PC-3 (cell line): ENCODE measurements at regions not wholly inside any gene's neighbourhood (a gene's known extent, or its start where the extent isn't known, plus 50 kb on each side); places are given as distances from the start of the nearest gene placed in this dataset.

Source experiments
- ATAC-seq: fragments of 200-7000 bp; cut with Tn5 transposase; 2 replicates; pipeline ENCODE4 v1.9.1; 2020; ENCODE audit warnings: mild to moderate bottlenecking, moderate library complexity
- BruUV-seq: library from RNA; stranded (reverse); fragments of 400-500 nt; replicated peaks from 2 replicates; lab custom pipeline; 2021; lab: Mats Ljungman, UMichigan
- CTCF ChIA-PET: fragments of 300-600 bp; sonication (Branson Sonifier 250); formaldehyde crosslinking; loops from one replicate; lab custom pipeline; 2022; ENCODE audit warnings: antibody characterized with exemption; lab: Charles Lee
- POLR2A ChIA-PET: fragments of 300-600 bp; sonication (Branson Sonifier 250); formaldehyde crosslinking; loops from one replicate; lab custom pipeline; 2022; ENCODE audit warnings: antibody characterized with exemption; ENCODE audit not compliant: unreplicated experiment; lab: Charles Lee
- DNase-seq: peaks from one replicate; pipeline ENCODE4 v3.0.0-alpha.2; 2015
- H2AFZ ChIP-seq: fragments of 300-600 bp; sonication (generic); 2 replicates; pipeline ENCODE4 v1.6.0; 2016; ENCODE audit warnings: antibody characterized with exemption, low read length
- H3F3A ChIP-seq: fragments of 300-600 bp; sonication (generic); one replicate; pipeline ENCODE4 v1.6.0; 2017; ENCODE audit warnings: antibody characterized with exemption, low read length, control low read depth, mild to moderate bottlenecking; ENCODE audit not compliant: unreplicated experiment
- H3K27ac ChIP-seq: fragments of 300-600 bp; sonication (generic); 2 replicates; pipeline ENCODE4 v1.5.1; 2016; ENCODE audit warnings: mild to moderate bottlenecking, low read length
- H3K27me3 ChIP-seq: fragments of 300-600 bp; sonication (generic); 2 replicates; pipeline ENCODE4 v1.6.1; 2016; ENCODE audit warnings: low read length, mixed read lengths
- H3K36me3 ChIP-seq: fragments of 300-600 bp; sonication (generic); 2 replicates; pipeline ENCODE4 v1.6.1; 2016; ENCODE audit warnings: low read depth, mixed run types, low read length, mixed read lengths
- H3K4me1 ChIP-seq: fragments of 300-600 bp; sonication (generic); 2 replicates; pipeline ENCODE4 v1.5.1; 2016; ENCODE audit warnings: low read length; ENCODE audit not compliant: insufficient read depth
- H3K4me2 ChIP-seq: fragments of 300-600 bp; sonication (generic); 2 replicates; pipeline ENCODE4 v1.6.0; 2016; ENCODE audit warnings: low read length
- H3K4me3 ChIP-seq: fragments of 300-600 bp; sonication (generic); 2 replicates; pipeline ENCODE4 v1.5.1; 2016; ENCODE audit warnings: mild to moderate bottlenecking, low read length, mixed read lengths
- H3K79me2 ChIP-seq: fragments of 300-600 bp; sonication (generic); 2 replicates; pipeline ENCODE4 v1.6.1; 2017; ENCODE audit warnings: low read length, mixed read lengths
- H3K9ac ChIP-seq: fragments of 300-600 bp; sonication (generic); 2 replicates; pipeline ENCODE4 v1.6.0; 2016; ENCODE audit warnings: mild to moderate bottlenecking, low read length
- H3K9me2 ChIP-seq: fragments of 300-600 bp; sonication (generic); replicated peaks from 2 replicates; pipeline ENCODE4 v1.6.1; 2016; ENCODE audit warnings: mixed run types, low read length, mixed read lengths
- H3K9me3 ChIP-seq: fragments of 300-600 bp; sonication (generic); 2 replicates; pipeline ENCODE4 v1.6.1; 2016; ENCODE audit warnings: low read length, mixed read lengths
- H4K20me1 ChIP-seq: fragments of 300-600 bp; sonication (generic); 2 replicates; pipeline ENCODE4 v1.6.1; 2016; ENCODE audit warnings: low read length, mixed read lengths
- EZH2 ChIP-seq: fragments of 300-600 bp; sonication (generic); IDR thresholded peaks from one replicate; pipeline ENCODE4 v1.6.1; 2017; ENCODE audit warnings: antibody characterized with exemption, mild to moderate bottlenecking, low read length; ENCODE audit not compliant: unreplicated experiment
- EZH2phosphoT487 ChIP-seq: fragments of 300-600 bp; sonication (generic); IDR thresholded peaks from 2 replicates; pipeline ENCODE4 v1.6.1; 2018; ENCODE audit warnings: mild to moderate bottlenecking, antibody characterized with exemption, low read length, borderline replicate concordance
- intact Hi-C: fragments of 100-400 bp; cut with micrococcal nuclease; formaldehyde crosslinking; loops from 2 replicates; pipeline ENCODE4 v1.9.0; 2023
- TF ChIP-seq, protein P1 (sequence below): fragments of 300-600 bp; sonication (generic); conservative IDR thresholded peaks from 2 replicates; pipeline ENCODE4 v1.5.1; 2017; ENCODE audit warnings: antibody characterized with exemption, low read depth, mild to moderate bottlenecking, low read length

DNA sequence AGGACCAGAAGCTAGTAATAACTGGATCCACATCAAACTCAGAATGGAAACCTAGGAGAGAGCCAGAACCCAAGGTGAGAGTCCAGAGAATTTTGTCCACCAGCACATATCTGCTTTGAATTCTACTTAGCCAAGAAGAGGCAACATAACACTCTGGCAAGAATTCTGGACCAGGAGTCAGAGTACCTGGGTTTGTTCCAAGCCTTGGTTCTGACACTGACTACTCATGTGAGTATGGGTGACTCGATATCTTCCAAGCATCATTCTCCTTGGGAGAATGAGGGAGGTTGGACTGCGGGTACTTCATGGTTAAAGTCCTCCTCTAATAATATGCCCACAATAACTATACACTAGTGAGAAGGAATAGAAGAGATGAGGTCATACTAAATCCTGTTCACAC is 144.0 kb upstream of the JADE1 start:
- DNase-seq (no peak), ATAC-seq (no peak)
- no peak overlapping the region for H2AFZ ChIP-seq
- H3K4me2 ChIP-seq: no peak overlapping the region
- H3K27me3 ChIP-seq: no peaks in the 10 kb centered on the region
- intact Hi-C loops: no loop called here
- no peaks in the 10 kb centered on the region for H3K4me1 ChIP-seq
- no TSS peak for BruUV-seq
- H3K36me3 ChIP-seq: no peaks in the 10 kb centered on the region
- H3K9ac ChIP-seq: no peak overlapping the region
- H3K9me3 ChIP-seq: no peaks in the 10 kb centered on the region
- no peaks in the 10 kb centered on the region for H3K79me2 ChIP-seq
- TF ChIP-seq EZH2 (no peak), EZH2phosphoT487 (no peak)
- TF ChIP-seq, protein P1, sequence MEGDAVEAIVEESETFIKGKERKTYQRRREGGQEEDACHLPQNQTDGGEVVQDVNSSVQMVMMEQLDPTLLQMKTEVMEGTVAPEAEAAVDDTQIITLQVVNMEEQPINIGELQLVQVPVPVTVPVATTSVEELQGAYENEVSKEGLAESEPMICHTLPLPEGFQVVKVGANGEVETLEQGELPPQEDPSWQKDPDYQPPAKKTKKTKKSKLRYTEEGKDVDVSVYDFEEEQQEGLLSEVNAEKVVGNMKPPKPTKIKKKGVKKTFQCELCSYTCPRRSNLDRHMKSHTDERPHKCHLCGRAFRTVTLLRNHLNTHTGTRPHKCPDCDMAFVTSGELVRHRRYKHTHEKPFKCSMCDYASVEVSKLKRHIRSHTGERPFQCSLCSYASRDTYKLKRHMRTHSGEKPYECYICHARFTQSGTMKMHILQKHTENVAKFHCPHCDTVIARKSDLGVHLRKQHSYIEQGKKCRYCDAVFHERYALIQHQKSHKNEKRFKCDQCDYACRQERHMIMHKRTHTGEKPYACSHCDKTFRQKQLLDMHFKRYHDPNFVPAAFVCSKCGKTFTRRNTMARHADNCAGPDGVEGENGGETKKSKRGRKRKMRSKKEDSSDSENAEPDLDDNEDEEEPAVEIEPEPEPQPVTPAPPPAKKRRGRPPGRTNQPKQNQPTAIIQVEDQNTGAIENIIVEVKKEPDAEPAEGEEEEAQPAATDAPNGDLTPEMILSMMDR: no peak
- no peaks in the 10 kb centered on the region for H3F3A ChIP-seq
- no peaks in the 10 kb centered on the region for H4K20me1 ChIP-seq
- CTCF ChIA-PET: no interaction called here
- no peak overlapping the region for H3K4me3 ChIP-seq
- POLR2A ChIA-PET: no interaction called here
- no peak overlapping the region for H3K27ac ChIP-seq
- H3K9me2 ChIP-seq: no peaks in the 10 kb centered on the region

DNA sequence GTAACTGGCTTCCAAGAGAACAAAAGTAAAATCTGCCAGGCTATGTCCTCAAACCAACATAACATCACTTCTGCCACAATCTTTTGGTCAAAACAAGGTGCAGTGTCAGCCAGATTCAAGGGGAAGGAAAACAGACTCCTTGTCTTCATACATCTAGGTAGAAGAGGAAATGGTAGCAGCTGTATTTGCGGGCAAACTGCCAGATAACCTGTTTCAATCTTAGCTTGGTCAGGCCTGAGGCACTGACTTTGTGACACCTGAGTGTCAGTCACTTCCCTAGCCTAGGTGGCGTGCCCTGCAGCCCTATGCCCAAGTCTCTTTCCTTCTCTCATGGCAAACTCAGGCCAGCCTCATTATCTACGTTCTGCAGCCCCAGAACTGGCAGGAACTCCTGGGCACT is 146.2 kb upstream of the JADE1 start:
- H3K9me2 ChIP-seq: no peaks in the 10 kb centered on the region
- H3K4me1 ChIP-seq: no peaks in the 10 kb centered on the region
- H3K9ac ChIP-seq: no peak overlapping the region
- ChIA-PET POLR2A (no interaction called here), CTCF (no interaction called here)
- H4K20me1 ChIP-seq: no peaks in the 10 kb centered on the region
- H3K4me2 ChIP-seq: no peak overlapping the region
- intact Hi-C loops: no loop called here
- no peaks in the 10 kb centered on the region for H3K9me3 ChIP-seq
- BruUV-seq: no TSS peak
- TF ChIP-seq EZH2 (no peak), EZH2phosphoT487 (no peak)
- TF ChIP-seq, protein P1: no peak
- no peak overlapping the region for H3K27ac ChIP-seq
- H3K79me2 ChIP-seq: no peaks in the 10 kb centered on the region
- H3K4me3 ChIP-seq: no peak overlapping the region
- ATAC-seq: no peak
- H2AFZ ChIP-seq: no peak overlapping the region
- H3K36me3 ChIP-seq: no peaks in the 10 kb centered on the region
- no peaks in the 10 kb centered on the region for H3K27me3 ChIP-seq
- H3F3A ChIP-seq: no peaks in the 10 kb centered on the region
- no peak for DNase-seq

DNA sequence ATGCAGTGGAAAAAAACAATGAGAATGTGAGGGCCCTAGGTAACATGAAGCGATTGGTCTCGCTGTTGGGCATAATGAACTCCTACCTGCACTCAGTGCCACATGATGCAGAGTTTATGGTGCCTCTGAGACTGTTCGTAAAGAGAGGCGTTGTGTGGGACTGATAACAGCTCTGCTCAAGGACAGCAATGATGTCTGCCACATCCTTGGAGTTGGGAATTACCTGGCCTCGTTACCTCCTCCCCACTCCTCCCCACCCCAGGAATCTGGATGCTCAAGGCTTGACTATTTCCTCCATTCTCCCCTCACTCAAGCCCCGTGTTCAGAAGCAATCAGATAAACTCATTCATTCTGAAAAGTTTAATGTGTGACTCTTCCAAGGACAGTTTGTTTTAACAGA is 148.0 kb upstream of the JADE1 start:
- ChIA-PET CTCF (no interaction called here), POLR2A (no interaction called here)
- Histone ChIP-seq H3K36me3 (no peaks in the 10 kb centered on the region), H3K79me2 (no peaks in the 10 kb centered on the region), H2AFZ (no peak overlapping the region), H3K4me2 (no peak overlapping the region), H3K27me3 (no peaks in the 10 kb centered on the region), H3F3A (no peaks in the 10 kb centered on the region), H3K9ac (no peak overlapping the region), H3K27ac (no peak overlapping the region), H3K9me3 (no peaks in the 10 kb centered on the region), H3K4me3 (no peak overlapping the region), H4K20me1 (no peaks in the 10 kb centered on the region), H3K4me1 (no peaks in the 10 kb centered on the region), H3K9me2 (no peaks in the 10 kb centered on the region)
- DNase-seq (no peak), ATAC-seq (no peak)
- no TSS peak for BruUV-seq
- intact Hi-C loops: no loop called here
- TF ChIP-seq EZH2phosphoT487: no peak
- TF ChIP-seq EZH2: no peak
- TF ChIP-seq, protein P1: no peak
